Spleen (tissue), 11 donors: ENCODE measurements at regions not wholly inside any gene's neighbourhood (a gene's known extent, or its start where the extent isn't known, plus 50 kb on each side); places are given as distances from the start of the nearest gene placed in this dataset.
A peak's percentile ranks its signal among the peaks of the same experiment; 100 is the strongest.

Source experiments
- DNase-seq: peaks from one replicate; pipeline ENCODE4 v3.0.0-alpha.2; 2020
- H3K27ac ChIP-seq, 8 donors: fragments of 200-600 bp; sonication (generic) in 7 of 8; 1 replicate in 4 of 8; 2 replicates in 4 of 8; pipeline versions ENCODE4 v1.5.0 to v1.8.0; 2016 to 2021; ENCODE audit warnings: inconsistent platforms in 4 of 8, mild to moderate bottlenecking in 4 of 8, moderate library complexity in 1 of 8
- H3K27me3 ChIP-seq, 7 donors: fragments of 200-600 bp; sonication (generic) in 6 of 7; replicated peaks in 1 of 7; 1 replicate in 4 of 7; 2 replicates in 3 of 7; pipeline versions ENCODE4 v1.5.0 to v1.8.0; 2016 to 2021; ENCODE audit warnings: inconsistent platforms in 3 of 7, mild to moderate bottlenecking in 1 of 7
- H3K36me3 ChIP-seq, 6 donors: fragments of 200-600 bp; sonication (generic) in 5 of 6; 1 replicate in 4 of 6; 2 replicates in 2 of 6; pipeline versions ENCODE4 v1.5.0 to v1.8.0; 2016 to 2021; ENCODE audit warnings: inconsistent platforms in 2 of 6
- H3K4me1 ChIP-seq, 6 donors: fragments of 200-600 bp; sonication (generic) in 5 of 6; 1 replicate in 3 of 6; 2 replicates in 3 of 6; pipeline versions ENCODE4 v1.5.0 to v1.8.0; 2016 to 2021; ENCODE audit warnings: inconsistent platforms in 3 of 6
- H3K4me3 ChIP-seq, 8 donors: fragments of 200-600 bp; sonication (generic) in 7 of 8; 1 replicate in 4 of 8; 2 replicates in 4 of 8; pipeline versions ENCODE4 v1.5.0 to v1.8.0; 2016 to 2021; ENCODE audit warnings: inconsistent platforms in 4 of 8, mild to moderate bottlenecking in 4 of 8, moderate library complexity in 2 of 8
- H3K9me3 ChIP-seq, 8 donors: fragments of 200-600 bp; sonication (generic) in 7 of 8; 1 replicate in 4 of 8; 2 replicates in 4 of 8; pipeline versions ENCODE4 v1.5.0 to v1.8.0; 2016 to 2021; ENCODE audit warnings: inconsistent platforms in 4 of 8
- CTCF ChIP-seq, 11 experiments: fragments of 200-600 bp in 7 of 11; fragments of 450-650 bp in 4 of 11; sonication (generic) in 4 of 11; IDR thresholded peaks in 8 of 11; conservative IDR thresholded peaks in 3 of 11; 1 replicate in 7 of 11; 2 replicates in 4 of 11; pipeline versions ENCODE4 v1.4.0 to v1.8.0; 2016 to 2021; ENCODE audit warnings: antibody characterized with exemption in 11 of 11, inconsistent platforms in 4 of 11, mild to moderate bottlenecking in 1 of 11
- POLR2A ChIP-seq, 3 donors: fragments of 450-650 bp; IDR thresholded peaks; one replicate each; pipeline ENCODE4 v1.5.1; 2017; ENCODE audit warnings: antibody characterized with exemption in 3 of 3, mild to moderate bottlenecking in 1 of 3
- POLR2AphosphoS5 ChIP-seq, 3 donors: sonication (generic); formaldehyde crosslinking; IDR thresholded peaks; one replicate each; pipeline ENCODE4 v1.5.1; 2017; ENCODE audit warnings: antibody characterized with exemption in 3 of 3
- WGBS, 5 donors: extraction: QIAGEN DNeasy Blood & Tissue Kit in 3 of 5; methylation state at CpG; one replicate each; pipeline versions ENCODE4 v1.1.5 to v1.1.7; 2013 to 2018; 5-methylcytosine and 5-hydroxymethylcytosine counted together
- intact Hi-C: fragments of 100-400 bp; cut with DNase I; formaldehyde crosslinking; loops from one replicate; pipeline ENCODE4 v1.15.0; 2023; ENCODE audit warnings: low total_unique reads
- donor health status: healthy with polysubstance abuse.
- donor health status: DM: no; HTN: no; CAD: no; lungs with moderate emphysema.
- donor health status: DM: no; HTN: no; CAD: no.
- donor health status: Bipolar disorder and iron deficiency.
- donor health status: healthy.
- donor health status: DM: no; HTN: no; CAD: no.
- donor health status: DM: yes; HTN: yes; CAD: no.

DNA sequence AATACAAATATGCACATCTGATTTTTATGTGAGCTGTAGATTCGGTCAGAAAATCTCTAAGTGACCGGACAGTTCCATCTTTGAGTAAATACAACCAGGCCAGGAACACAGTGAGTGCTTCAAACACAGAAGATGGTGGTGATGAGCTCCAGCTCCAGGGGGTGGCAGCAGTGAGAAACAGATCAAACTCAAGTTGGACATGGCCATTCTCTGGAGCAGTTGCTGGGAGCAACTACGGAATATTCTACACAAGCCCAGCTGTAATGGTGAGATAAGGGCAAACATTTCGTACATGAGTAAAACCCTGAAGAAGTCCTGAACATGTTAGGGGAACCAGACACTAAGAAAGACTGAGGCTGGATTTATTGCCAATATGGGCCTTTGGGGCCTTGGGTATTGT lies 100.7 kb downstream of the BARHL2 start:
- no peak for DNase-seq
- Histone ChIP-seq H3K4me3 (no peak overlapping the region), H3K9me3 (no peaks in the 10 kb centered on the region), H3K4me1 (no peaks in the 10 kb centered on the region), H3K27me3 (no peaks in the 10 kb centered on the region), H3K27ac (no peak overlapping the region), H3K36me3 (no peaks in the 10 kb centered on the region)
- TF ChIP-seq POLR2A (IDR thresholded peaks at IDR 0.05) (no peak), POLR2AphosphoS5 (IDR thresholded peaks at IDR 0.05) (no peak), CTCF (IDR thresholded peaks at IDR 0.05 in 8 of 11, conservative IDR thresholded peaks at IDR 0.05 in 3 of 11) (no peak)
- WGBS, 5 donors, result 78 to 89% (median 81%) methylated on average over 4 of the region's 4 CpGs
- intact Hi-C loops, result no loop called here

DNA sequence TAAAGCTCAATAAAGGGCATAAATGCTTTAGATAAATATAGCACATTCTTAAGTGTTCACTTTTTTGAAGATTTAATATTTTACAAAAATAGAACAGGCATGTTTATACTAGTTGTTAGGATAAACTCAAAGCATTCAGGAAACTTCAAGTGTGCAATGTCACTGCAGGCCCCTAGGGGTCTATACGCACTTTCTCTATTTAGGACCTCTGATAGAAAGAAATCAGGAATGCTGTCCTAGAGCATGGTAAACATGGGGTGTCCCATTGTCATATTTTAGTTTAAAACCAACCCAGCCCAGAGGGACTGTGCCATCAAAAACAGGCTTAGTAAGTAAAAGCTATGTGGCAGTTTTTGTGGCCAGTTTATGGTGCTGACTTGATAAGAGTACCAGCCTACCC lies 102.2 kb downstream of the BARHL2 start:
- no peak overlapping the region for H3K4me3 ChIP-seq
- H3K36me3 ChIP-seq, result no peaks in the 10 kb centered on the region
- WGBS, 5 donors, result 81 to 92% (median 90%) methylated on average over 1 of the region's 1 CpG
- TF ChIP-seq CTCF (IDR thresholded peaks at IDR 0.05 in 8 of 11, conservative IDR thresholded peaks at IDR 0.05 in 3 of 11), result peak in 2 of 11 experiments; percentile 14 to 16
- no peak for TF ChIP-seq POLR2AphosphoS5 (IDR thresholded peaks at IDR 0.05)
- no peaks in the 10 kb centered on the region for H3K9me3 ChIP-seq
- intact Hi-C loops, result no loop called here
- no peak overlapping the region for H3K27ac ChIP-seq
- H3K27me3 ChIP-seq, result no peaks in the 10 kb centered on the region
- H3K4me1 ChIP-seq, result no peaks in the 10 kb centered on the region
- no peak for DNase-seq

DNA sequence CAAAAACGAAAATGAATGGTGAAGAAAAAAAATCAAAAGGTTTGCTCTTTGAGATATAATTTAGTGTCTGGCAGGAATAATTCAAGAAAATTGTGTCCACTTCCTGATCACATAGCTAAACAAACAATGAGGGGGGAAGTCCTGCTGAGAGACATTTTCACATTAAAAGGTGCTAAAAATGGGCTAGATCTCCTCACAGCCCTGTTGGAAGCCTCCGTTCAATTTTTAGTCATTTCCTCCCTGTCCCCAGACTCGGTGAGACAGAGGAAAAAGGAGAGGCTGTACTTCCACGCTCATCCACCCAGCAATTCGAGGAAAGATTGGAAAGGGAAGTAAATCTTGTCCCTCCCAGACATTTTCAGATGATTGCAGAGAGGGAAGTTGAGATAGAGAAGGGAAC lies 103.7 kb downstream of the BARHL2 start:
- H3K9me3 ChIP-seq, result no peaks in the 10 kb centered on the region
- H3K27ac ChIP-seq, result no peak overlapping the region
- H3K36me3 ChIP-seq, result no peaks in the 10 kb centered on the region
- WGBS, 5 donors, result 15 to 21% (median 18%) methylated on average over 5 of the region's 5 CpGs
- no peak overlapping the region for H3K4me3 ChIP-seq
- TF ChIP-seq CTCF (IDR thresholded peaks at IDR 0.05 in 8 of 11, conservative IDR thresholded peaks at IDR 0.05 in 3 of 11) (no peak), POLR2AphosphoS5 (IDR thresholded peaks at IDR 0.05) (no peak), POLR2A (IDR thresholded peaks at IDR 0.05) (no peak)
- DNase-seq, result no peak
- no peaks in the 10 kb centered on the region for H3K4me1 ChIP-seq
- intact Hi-C loops, result no loop called here
- H3K27me3 ChIP-seq, result no peaks in the 10 kb centered on the region

DNA sequence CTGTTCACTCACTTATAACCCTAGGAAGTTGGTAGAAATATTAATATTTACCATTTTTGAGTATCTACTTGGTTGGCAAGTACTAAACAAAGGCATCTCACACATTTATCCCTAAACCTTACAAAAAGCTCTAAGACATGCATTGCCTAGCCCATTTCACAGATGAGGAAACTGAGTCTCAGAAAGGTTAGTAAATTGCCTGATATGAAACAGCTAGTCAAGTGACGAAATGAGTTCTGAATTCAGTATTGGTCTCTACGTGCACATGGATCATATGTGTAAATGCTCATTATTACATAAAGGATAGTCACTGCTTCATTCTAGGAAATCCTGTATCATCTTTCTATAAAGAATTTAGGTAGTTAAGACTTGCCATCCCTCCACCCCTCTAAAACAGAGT lies 105.1 kb downstream of the BARHL2 start:
- Histone ChIP-seq H3K9me3 (no peaks in the 10 kb centered on the region), H3K36me3 (no peaks in the 10 kb centered on the region), H3K27me3 (no peaks in the 10 kb centered on the region), H3K27ac (no peak overlapping the region), H3K4me3 (no peak overlapping the region), H3K4me1 (no peaks in the 10 kb centered on the region)
- WGBS, 5 donors, result 86 to 98% (median 90%) methylated on average over 2 of the region's 2 CpGs
- DNase-seq, result no peak
- no peak for TF ChIP-seq POLR2A (IDR thresholded peaks at IDR 0.05)
- no peak for TF ChIP-seq CTCF (IDR thresholded peaks at IDR 0.05 in 8 of 11, conservative IDR thresholded peaks at IDR 0.05 in 3 of 11)
- no peak for TF ChIP-seq POLR2AphosphoS5 (IDR thresholded peaks at IDR 0.05)
- intact Hi-C loops, result no loop called here
